COLO829 (cell line): ENCODE measurements at regions not wholly inside any gene's neighbourhood (a gene's known extent, or its start where the extent isn't known, plus 50 kb on each side); places are given as distances from the start of the nearest gene placed in this dataset.
"Not testable (repeated sequence)": the region's sequence is repeated elsewhere in the genome, so short reads cannot be mapped to it uniquely, and the experiment has no call there.

Source experiments
- DNase-seq: peaks from one replicate; pipeline ENCODE4 v3.0.0; 2012; ENCODE audit warnings: low spot score

- no peak for DNase-seq
Observed at GRCh38 chr2:6139142-6139541, 447.0 kb downstream of the SOX11 start.

GRCh38 chr2:6139916-6140315 lies 447.7 kb downstream of the SOX11 start:
- no peak for DNase-seq

DNA sequence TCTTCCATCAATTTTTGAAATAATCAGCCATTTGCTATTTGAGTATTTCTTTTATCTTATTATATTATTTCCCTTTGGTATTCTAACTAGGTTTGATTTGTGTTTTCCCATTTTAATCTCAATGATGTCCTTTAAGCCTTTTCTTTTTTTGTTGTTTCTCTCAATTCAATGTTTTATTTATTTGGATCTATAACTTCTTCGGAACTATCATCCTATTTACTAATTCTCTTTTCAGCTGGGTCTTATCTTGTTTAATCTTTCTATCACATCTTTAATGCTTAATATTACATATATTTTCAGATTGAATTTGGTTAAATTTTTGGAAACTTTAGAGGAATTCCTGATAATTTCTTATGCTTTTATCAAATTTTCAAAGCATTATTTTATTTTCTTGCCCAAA lies 448.3 kb downstream of the SOX11 start:
- DNase-seq, result no peak

GRCh38 chr2:6143812-6144211 lies 451.6 kb downstream of the SOX11 start:
- DNase-seq, result no peak

DNA sequence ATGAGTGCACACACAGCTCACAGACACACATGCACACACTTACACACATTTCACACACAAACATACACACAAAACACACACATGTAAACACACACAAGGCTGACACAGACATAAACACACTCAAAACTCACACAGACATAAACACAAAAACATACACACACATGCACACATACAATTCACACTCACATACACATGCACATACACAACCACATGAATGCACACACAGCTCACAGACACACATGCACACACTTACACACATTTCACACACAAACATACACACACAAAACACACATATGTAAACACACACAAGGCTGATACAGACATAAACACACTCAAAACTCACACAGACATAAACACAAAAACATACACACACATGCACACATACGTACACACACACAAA lies 455.0 kb downstream of the SOX11 start:
- not testable (repeated sequence) for DNase-seq

DNA sequence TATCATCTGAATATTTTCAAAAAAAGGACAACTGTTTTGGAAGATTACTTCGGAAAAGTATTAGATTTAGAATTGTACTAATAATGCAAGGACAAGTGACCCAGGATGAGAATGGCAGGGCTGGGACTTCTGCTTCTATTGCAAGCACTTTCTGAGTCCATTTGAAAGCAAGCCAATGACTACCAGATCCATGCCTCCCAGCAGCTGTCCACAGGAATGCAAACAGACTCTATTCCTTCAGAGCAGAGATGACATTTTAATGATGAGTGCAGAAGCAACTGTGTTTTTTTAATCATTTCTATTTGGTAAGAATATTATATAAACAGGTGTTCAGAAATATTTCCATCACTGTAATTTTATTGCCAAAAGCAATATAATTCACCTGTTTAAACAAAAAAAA lies 456.7 kb downstream of the SOX11 start:
- no peak for DNase-seq

GRCh38 chr2:6159606-6160005 lies 467.4 kb downstream of the SOX11 start:
- no peak for DNase-seq

DNA sequence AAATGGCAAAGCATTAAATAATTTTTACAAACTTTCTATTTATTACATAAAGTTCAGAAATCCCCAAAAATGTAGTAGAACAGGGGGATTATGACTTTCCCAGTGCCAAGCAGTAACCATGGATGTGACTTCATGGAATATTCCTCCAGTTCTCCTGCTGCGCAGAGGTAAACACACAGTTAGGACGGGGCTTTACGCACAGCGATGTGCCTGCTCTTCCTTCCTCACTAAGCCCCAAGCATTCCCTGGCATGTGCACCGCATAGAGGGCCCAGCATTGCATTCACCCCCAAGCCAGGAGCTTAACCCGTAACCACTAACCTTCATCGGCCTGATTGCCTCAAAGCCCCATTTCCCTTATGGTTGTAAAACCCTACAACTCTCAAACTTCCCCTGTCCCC lies 471.7 kb downstream of the SOX11 start:
- DNase-seq, result no peak

- no peak for DNase-seq
Observed at GRCh38 chr2:6164986-6165747, 473.0 kb downstream of the SOX11 start.

DNA sequence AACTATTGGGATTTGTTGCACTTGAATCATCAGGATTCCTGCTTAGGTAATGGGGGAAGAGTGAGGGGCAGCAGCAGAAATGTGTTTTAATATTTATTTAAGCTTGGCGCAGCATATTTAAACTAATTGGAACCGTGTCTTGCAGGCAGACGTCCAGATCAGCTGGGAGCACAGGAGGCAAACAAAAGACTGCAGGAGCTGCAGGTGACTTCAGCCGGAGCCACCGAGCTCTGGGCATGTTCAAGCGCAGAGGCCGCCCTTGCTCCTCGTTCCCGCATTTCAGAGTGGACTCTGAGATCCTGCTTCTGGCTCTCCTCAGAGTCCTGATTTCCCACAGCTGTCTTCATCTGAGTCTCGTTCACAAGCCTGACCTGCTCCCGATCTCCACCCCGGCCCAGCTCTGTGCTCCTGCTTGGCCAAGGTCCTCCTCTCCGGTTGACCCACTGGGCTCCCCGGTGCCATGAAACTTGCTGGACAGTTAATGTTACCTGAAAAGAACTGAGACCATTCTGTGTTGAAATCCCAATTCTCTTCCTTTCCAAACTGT lies 475.5 kb downstream of the SOX11 start:
- DNase-seq, result no peak

DNA sequence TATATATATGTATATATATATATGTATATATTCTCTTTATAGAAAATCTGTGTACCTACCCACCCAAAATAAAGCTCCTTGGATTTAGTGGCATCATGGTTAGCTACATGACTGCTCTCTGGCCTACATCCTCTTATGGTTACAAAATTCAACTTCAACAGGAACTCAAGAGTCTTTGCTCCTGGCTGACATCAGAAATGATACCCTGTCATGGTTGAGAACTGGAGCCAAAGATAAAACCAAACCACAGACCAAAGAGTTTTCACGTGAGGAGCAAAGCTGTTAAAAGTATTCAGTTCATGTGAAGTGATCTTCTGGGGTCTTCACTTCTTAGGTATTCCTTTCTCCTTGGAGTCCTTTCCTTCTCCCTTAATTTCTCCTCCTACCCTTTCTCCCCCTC lies 476.3 kb downstream of the SOX11 start:
- no peak for DNase-seq

- no peak for DNase-seq
Observed at GRCh38 chr2:6171294-6171693, 479.1 kb downstream of the SOX11 start.

- DNase-seq, result no peak
Observed at GRCh38 chr2:6177811-6178210, 485.6 kb downstream of the SOX11 start.

DNA sequence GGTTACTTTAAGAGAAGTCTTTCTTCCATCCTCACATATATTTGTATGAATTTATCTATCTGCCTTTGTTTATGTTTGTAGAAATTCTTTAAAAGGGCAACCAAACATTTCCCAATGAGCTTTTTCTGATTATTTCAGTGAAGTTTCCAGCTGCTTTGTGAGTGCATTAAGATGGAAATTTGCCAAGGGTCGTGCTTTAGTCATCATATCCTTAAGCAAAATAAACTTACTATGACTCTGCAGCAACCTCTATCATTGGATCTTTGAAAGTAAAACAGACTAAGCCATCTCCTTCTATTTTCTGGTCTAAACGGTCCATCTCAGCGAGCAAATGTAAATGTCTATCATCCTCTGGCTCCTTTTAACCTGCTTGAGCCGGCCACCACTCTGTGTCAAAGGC lies 489.3 kb downstream of the SOX11 start:
- DNase-seq, result no peak

GRCh38 chr2:6181926-6182325 lies 489.7 kb downstream of the SOX11 start:
- DNase-seq, result no peak

- DNase-seq, result no peak
Observed at GRCh38 chr2:6183226-6183625, 491.0 kb downstream of the SOX11 start.

GRCh38 chr2:6184532-6185292 lies 492.5 kb downstream of the SOX11 start:
- DNase-seq, result no peak

- DNase-seq, result no peak
Observed at GRCh38 chr2:6186332-6187151, 494.4 kb downstream of the SOX11 start.

- no peak for DNase-seq
Observed at GRCh38 chr2:6196449-6196848, 504.3 kb downstream of the SOX11 start.

GRCh38 chr2:6198370-6198919 lies 506.3 kb downstream of the SOX11 start:
- not testable (repeated sequence) for DNase-seq

DNA sequence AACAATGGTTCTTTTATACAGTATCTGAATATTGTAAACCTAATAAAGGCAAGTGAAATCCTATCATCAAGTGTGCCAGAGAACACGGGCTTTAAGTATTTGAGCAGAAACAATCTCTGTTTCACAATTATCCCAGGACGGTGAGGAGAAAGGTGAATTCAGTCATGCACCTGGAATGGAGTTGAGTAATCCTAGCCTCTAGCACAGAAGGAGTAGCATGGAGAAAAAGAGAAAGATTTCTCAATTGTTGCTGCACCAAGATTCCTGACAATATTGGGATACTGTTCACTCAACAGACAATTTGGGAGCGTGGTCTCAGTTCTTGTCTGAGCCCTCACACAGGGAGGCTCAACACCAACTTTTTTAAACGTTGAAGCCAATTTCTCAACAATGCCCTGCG lies 510.6 kb downstream of the SOX11 start:
- DNase-seq, result no peak

DNA sequence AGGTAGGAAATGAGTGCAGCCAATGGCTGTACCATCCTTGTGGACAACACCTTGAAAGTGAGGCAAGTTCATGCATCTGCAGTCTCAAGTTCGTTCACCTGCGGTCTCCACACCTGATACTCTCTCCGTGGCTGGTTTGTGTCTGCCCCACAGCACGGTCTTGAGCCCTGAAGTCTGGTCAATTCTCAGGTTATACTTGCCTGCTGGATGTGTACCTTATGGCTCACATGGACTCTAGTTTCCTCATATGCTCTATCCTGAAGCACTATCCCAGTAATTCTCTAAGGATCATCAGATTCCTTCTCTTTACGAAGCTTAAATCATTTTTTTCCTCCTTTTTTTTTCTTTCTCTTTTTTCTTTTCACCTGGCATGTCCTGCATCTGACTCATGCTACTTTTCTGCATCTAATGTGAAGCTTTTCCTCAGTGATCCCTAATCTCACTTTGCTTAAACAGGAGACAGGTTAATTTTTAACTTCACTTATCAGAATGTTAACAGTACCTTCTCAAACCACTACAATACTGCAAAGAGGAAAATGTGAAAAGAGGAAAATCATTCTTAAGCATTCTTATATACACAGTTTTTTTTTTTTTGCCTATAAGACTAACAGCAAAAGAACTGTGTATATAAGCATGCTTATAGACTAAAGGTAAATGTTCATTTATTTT lies 511.2 kb downstream of the SOX11 start:
- no peak for DNase-seq
